B cell (primary cell): ENCODE measurements at regions not wholly inside any gene's neighbourhood (a gene's known extent, or its start where the extent isn't known, plus 50 kb on each side); places are given as distances from the start of the nearest gene placed in this dataset.

ENCODE experiments used
- ATAC-seq: fragments of 200-7000 bp; cut with Tn5 transposase; one replicate; pipeline ENCODE4 v1.10.0; 2021; ENCODE audit warnings: low read depth, mild to moderate bottlenecking, moderate number of reproducible peaks, moderate library complexity
- CTCF ChIA-PET: fragments of 350-600 bp; sonication (Branson Sonifier 250); formaldehyde crosslinking; loops from one replicate; lab custom pipeline; 2021; ENCODE audit warnings: antibody characterized with exemption, inconsistent platforms; lab: Charles Lee
- POLR2A ChIA-PET: fragments of 350-600 bp; sonication (Branson Sonifier 250); formaldehyde crosslinking; loops from one replicate; lab custom pipeline; 2021; ENCODE audit warnings: antibody characterized with exemption; lab: Charles Lee
- DNase-seq: peaks from one replicate; pipeline ENCODE4 v3.0.0; 2013
- H2AFZ ChIP-seq: 2 replicates; pipeline ENCODE4 v1.6.1; 2012; ENCODE audit warnings: mild to moderate bottlenecking, low read depth, low read length; ENCODE audit not compliant: insufficient read depth, poor library complexity, severe bottlenecking
- H3K27ac ChIP-seq, 2 donors: 1 replicate in 1 of 2; 2 replicates in 1 of 2; pipeline ENCODE4 v1.5.1; 2012 to 2013; ENCODE audit warnings: low read length in 2 of 2, mild to moderate bottlenecking in 2 of 2, moderate library complexity in 1 of 2
- H3K27me3 ChIP-seq, 4 experiments: fragments of 200-600 bp in 1 of 4; sonication (generic) in 1 of 4; replicated peaks in 1 of 4; 1 replicate in 2 of 4; 2 replicates in 2 of 4; pipeline versions ENCODE4 v1.6.1 to v1.7.0; 2013 to 2016; ENCODE audit warnings: low read length in 3 of 4, mild to moderate bottlenecking in 2 of 4, mixed read lengths in 1 of 4, moderate library complexity in 1 of 4; ENCODE audit not compliant: insufficient read depth in 4 of 4, control insufficient read depth in 3 of 4; ENCODE audit errors: control extremely low read depth in 1 of 4
- H3K36me3 ChIP-seq, 2 experiments: replicated peaks in 1 of 2; 1 replicate in 1 of 2; 2 replicates in 1 of 2; pipeline versions ENCODE4 v1.6.1 to v1.7.1; 2013; ENCODE audit warnings: low read length in 1 of 2; ENCODE audit not compliant: insufficient read depth in 2 of 2, control insufficient read depth in 1 of 2; ENCODE audit errors: control extremely low read depth in 1 of 2, extremely low read depth in 1 of 2
- H3K4me1 ChIP-seq, 2 donors: fragments of 200-600 bp in 1 of 2; sonication (generic) in 1 of 2; 1 replicate in 1 of 2; 2 replicates in 1 of 2; pipeline versions ENCODE4 v1.5.1 to v1.6.1; 2013 to 2017; ENCODE audit warnings: low read length in 2 of 2; ENCODE audit not compliant: control insufficient read depth in 2 of 2, insufficient read depth in 2 of 2
- H3K4me2 ChIP-seq: replicated peaks from 2 replicates; pipeline ENCODE3; 2012; ENCODE audit warnings: mild to moderate bottlenecking, low read depth, low read length; ENCODE audit not compliant: poor library complexity, severe bottlenecking
- H3K4me3 ChIP-seq, 5 experiments: fragments of 200-600 bp in 1 of 5; sonication (generic) in 1 of 5; 1 replicate in 3 of 5; 2 replicates in 2 of 5; pipeline versions ENCODE4 v1.5.1 to v1.7.0; 2011 to 2016; ENCODE audit warnings: low read length in 4 of 5, mild to moderate bottlenecking in 4 of 5, low read depth in 2 of 5, control low read depth in 1 of 5, moderate library complexity in 1 of 5; ENCODE audit not compliant: insufficient read depth in 1 of 5; ENCODE audit errors: control extremely low read depth in 1 of 5, extremely low read depth in 1 of 5
- H3K79me2 ChIP-seq: fragments of 200-600 bp; sonication (generic); one replicate; pipeline ENCODE4 v1.6.0; 2016; ENCODE audit warnings: low read length; ENCODE audit not compliant: control insufficient read depth, insufficient read depth
- H3K9ac ChIP-seq: fragments of 200-600 bp; sonication (generic); 2 replicates; pipeline ENCODE4 v1.6.1; 2017; ENCODE audit warnings: mild to moderate bottlenecking, low read length, moderate library complexity
- H3K9me3 ChIP-seq, 3 donors: one replicate each; pipeline versions ENCODE4 v1.6.1 to v1.7.1; 2013; ENCODE audit warnings: low read length in 2 of 3; ENCODE audit not compliant: control insufficient read depth in 2 of 3, insufficient read depth in 1 of 3; ENCODE audit errors: control extremely low read depth in 1 of 3
- H4K20me1 ChIP-seq: 2 replicates; pipeline ENCODE4 v1.6.0; 2012; ENCODE audit warnings: mild to moderate bottlenecking, low read length; ENCODE audit not compliant: insufficient read depth, control insufficient read depth, poor library complexity, severe bottlenecking
- H3K27ac Mint-ChIP-seq: one replicate; pipeline ENCODE4 v1.8.0; 2021; ENCODE audit warnings: mixed read lengths
- H3K27me3 Mint-ChIP-seq: one replicate; pipeline ENCODE4 v1.8.0; 2021; ENCODE audit warnings: mixed read lengths
- H3K4me1 Mint-ChIP-seq: one replicate; pipeline ENCODE4 v1.8.0; 2021; ENCODE audit warnings: mixed read lengths
- H3K4me3 Mint-ChIP-seq: one replicate; pipeline ENCODE4 v1.8.0; 2021; ENCODE audit warnings: mixed read lengths
- H3K9me3 Mint-ChIP-seq: one replicate; pipeline ENCODE4 v1.8.0; 2022; ENCODE audit warnings: mixed read lengths; ENCODE audit not compliant: insufficient read depth
- EZH2 ChIP-seq: IDR thresholded peaks from 2 replicates; pipeline ENCODE4 v1.6.1; 2012; ENCODE audit warnings: borderline replicate concordance, low read depth, mild to moderate bottlenecking, moderate library complexity, low read length; ENCODE audit not compliant: insufficient read depth, poor library complexity, severe bottlenecking
- WGBS: methylation state at CpG from one replicate; pipeline ENCODE4 v1.1.5; 2013; ENCODE audit warnings: missing lambda C conversion rate; ENCODE audit not compliant: insufficient coverage; 5-methylcytosine and 5-hydroxymethylcytosine counted together
- intact Hi-C: fragments of 100-400 bp; cut with micrococcal nuclease; formaldehyde crosslinking; loops from one replicate; pipeline ENCODE4 v1.10.0; 2022
- TF ChIP-seq, protein P1 (sequence below): fragments of 200-600 bp; IDR thresholded peaks from one replicate; pipeline ENCODE4 v1.8.0; 2022; ENCODE audit warnings: antibody characterized with exemption, mild to moderate bottlenecking

- Histone ChIP-seq H3K4me1 (peaks cover 0 to 3% of the 10 kb centered on the region in 2 donors), H3K9me3 (peaks cover 0 to 3% (median 0%) of the 10 kb centered on the region in 3 donors), H2AFZ (no peak overlapping the region), H3K4me2 (no peak overlapping the region), H4K20me1 (no peaks in the 10 kb centered on the region), H3K36me3 (no peaks in the 10 kb centered on the region), H3K9ac (no peak overlapping the region), H3K27ac (no peak overlapping the region), H3K79me2 (no peaks in the 10 kb centered on the region), H3K27me3 (peaks cover 0 to 12% (median 1%) of the 10 kb centered on the region in 4 experiments), H3K4me3 (no peak overlapping the region)
- 17% methylated on average over 1 of the region's 2 CpGs for WGBS
- H3K4me1 Mint-ChIP-seq, result peaks cover 6% of the 10 kb centered on the region
- CTCF ChIA-PET, result interaction anchor here (0.9 to 2.3 kb wide), 5 partner anchors 10 to 621 kb away, joined by 3 to 14 read pairs (median 5); no protein-coding TSS in a partner anchor
- ATAC-seq, result no peak
- no peak for DNase-seq
- POLR2A ChIA-PET, result no interaction called here
- intact Hi-C loops, result no loop called here
- H3K27me3 Mint-ChIP-seq, result peaks cover 38% of the 10 kb centered on the region
- H3K9me3 Mint-ChIP-seq, result no peaks in the 10 kb centered on the region
- no peak for TF ChIP-seq EZH2
- TF ChIP-seq, protein P1, sequence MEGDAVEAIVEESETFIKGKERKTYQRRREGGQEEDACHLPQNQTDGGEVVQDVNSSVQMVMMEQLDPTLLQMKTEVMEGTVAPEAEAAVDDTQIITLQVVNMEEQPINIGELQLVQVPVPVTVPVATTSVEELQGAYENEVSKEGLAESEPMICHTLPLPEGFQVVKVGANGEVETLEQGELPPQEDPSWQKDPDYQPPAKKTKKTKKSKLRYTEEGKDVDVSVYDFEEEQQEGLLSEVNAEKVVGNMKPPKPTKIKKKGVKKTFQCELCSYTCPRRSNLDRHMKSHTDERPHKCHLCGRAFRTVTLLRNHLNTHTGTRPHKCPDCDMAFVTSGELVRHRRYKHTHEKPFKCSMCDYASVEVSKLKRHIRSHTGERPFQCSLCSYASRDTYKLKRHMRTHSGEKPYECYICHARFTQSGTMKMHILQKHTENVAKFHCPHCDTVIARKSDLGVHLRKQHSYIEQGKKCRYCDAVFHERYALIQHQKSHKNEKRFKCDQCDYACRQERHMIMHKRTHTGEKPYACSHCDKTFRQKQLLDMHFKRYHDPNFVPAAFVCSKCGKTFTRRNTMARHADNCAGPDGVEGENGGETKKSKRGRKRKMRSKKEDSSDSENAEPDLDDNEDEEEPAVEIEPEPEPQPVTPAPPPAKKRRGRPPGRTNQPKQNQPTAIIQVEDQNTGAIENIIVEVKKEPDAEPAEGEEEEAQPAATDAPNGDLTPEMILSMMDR, result no peak
- H3K4me3 Mint-ChIP-seq, result no peak overlapping the region
- H3K27ac Mint-ChIP-seq, result no peak overlapping the region
Measured at GRCh38 chr18:51668607-51669006, 471.1 kb upstream of the MEX3C start.

- no peak overlapping the region for H3K4me3 ChIP-seq
- H3K4me1 Mint-ChIP-seq, result no peaks in the 10 kb centered on the region
- no peaks in the 10 kb centered on the region for H3K27me3 Mint-ChIP-seq
- no peak overlapping the region for H3K4me3 Mint-ChIP-seq
- no peak overlapping the region for H3K9ac ChIP-seq
- no peaks in the 10 kb centered on the region for H3K4me1 ChIP-seq
- TF ChIP-seq, protein P1, result no peak
- no peak for TF ChIP-seq EZH2
- WGBS, result 55% methylated on average over 4 of the region's 7 CpGs
- ChIA-PET CTCF (no interaction called here), POLR2A (no interaction called here)
- no peak overlapping the region for H2AFZ ChIP-seq
- no peak overlapping the region for H3K27ac Mint-ChIP-seq
- no peaks in the 10 kb centered on the region for H3K27me3 ChIP-seq
- no peak for ATAC-seq
- peaks cover 0 to under 1% (median 0%) of the 10 kb centered on the region in 3 donors for H3K9me3 ChIP-seq
- H3K9me3 Mint-ChIP-seq, result no peaks in the 10 kb centered on the region
- no peak overlapping the region for H3K27ac ChIP-seq
- no peaks in the 10 kb centered on the region for H3K79me2 ChIP-seq
- no peak overlapping the region for H3K4me2 ChIP-seq
- DNase-seq, result no peak
- H3K36me3 ChIP-seq, result no peaks in the 10 kb centered on the region
- no peaks in the 10 kb centered on the region for H4K20me1 ChIP-seq
- intact Hi-C loops, result no loop called here
Measured at GRCh38 chr18:51686590-51686989, 489.1 kb upstream of the MEX3C start.
